ENCODE measurements at regions not wholly inside any gene's neighbourhood (a gene's known extent, or its start where the extent isn't known, plus 50 kb on each side); places are given as distances from the start of the nearest gene placed in this dataset.

GRCh38 chr9:119688547-119688946, 319.3 kb upstream of the BRINP1 start:
- no peaks in the 10 kb centered on the region for H3K4me1 Mint-ChIP-seq
- Histone ChIP-seq H3K36me3 (replicated peaks in 1 of 2; ENCODE audit: control extremely low read depth in 1 of 2, control insufficient read depth in 1 of 2, extremely low read depth in 1 of 2, insufficient read depth in 2 of 2, low read length in 1 of 2) (no peaks in the 10 kb centered on the region), H3K4me3 (ENCODE audit: control extremely low read depth in 1 of 5, extremely low read depth in 1 of 5, insufficient read depth in 1 of 5, low read depth in 2 of 5, low read length in 4 of 5) (no peak overlapping the region), H3K4me2 (replicated peaks; ENCODE audit: low read depth, low read length, poor library complexity, severe bottlenecking) (no peak overlapping the region), H3K4me1 (ENCODE audit: control insufficient read depth in 2 of 2, insufficient read depth in 2 of 2, low read length in 2 of 2) (no peaks in the 10 kb centered on the region), H4K20me1 (ENCODE audit: control insufficient read depth, insufficient read depth, low read length, poor library complexity, severe bottlenecking) (no peaks in the 10 kb centered on the region), H3K27me3 (replicated peaks in 1 of 4; ENCODE audit: control extremely low read depth in 1 of 4, control insufficient read depth in 3 of 4, insufficient read depth in 4 of 4, low read length in 3 of 4) (no peaks in the 10 kb centered on the region), H3K27ac (ENCODE audit: low read length in 2 of 2) (no peak overlapping the region), H3K79me2 (ENCODE audit: control insufficient read depth, insufficient read depth, low read length) (no peaks in the 10 kb centered on the region), H2AFZ (ENCODE audit: insufficient read depth, low read depth, low read length, poor library complexity, severe bottlenecking) (no peak overlapping the region), H3K9me3 (ENCODE audit: control extremely low read depth in 1 of 3, control insufficient read depth in 2 of 3, insufficient read depth in 1 of 3, low read length in 2 of 3) (no peaks in the 10 kb centered on the region), H3K9ac (ENCODE audit: low read length) (no peak overlapping the region)
- CTCF ChIA-PET = no interaction called here
- intact Hi-C loops (cut with micrococcal nuclease) = no loop called here
- no peak for ATAC-seq (ENCODE audit: low read depth)
- no peak overlapping the region for H3K27ac Mint-ChIP-seq
- H3K4me3 Mint-ChIP-seq = no peak overlapping the region
- no CpG with 5 or more reads among the region's 3 CpGs for WGBS (ENCODE audit: insufficient coverage)
- H3K27me3 Mint-ChIP-seq = peaks cover 12% of the 10 kb centered on the region
- H3K9me3 Mint-ChIP-seq (ENCODE audit: insufficient read depth) = no peaks in the 10 kb centered on the region
- POLR2A ChIA-PET = no interaction called here
- TF ChIP-seq CTCF (IDR thresholded peaks at IDR 0.05) (no peak), EZH2 (IDR thresholded peaks at IDR 0.05; ENCODE audit: borderline replicate concordance, insufficient read depth, low read depth, low read length, poor library complexity, severe bottlenecking) (no peak)
- no peak for DNase-seq

GRCh38 chr9:119677811-119678505, 308.7 kb upstream of the BRINP1 start:
- Mint-ChIP-seq H3K9me3 (ENCODE audit: insufficient read depth) (no peaks in the 10 kb centered on the region), H3K4me3 (no peak overlapping the region), H3K27ac (no peak overlapping the region), H3K4me1 (no peaks in the 10 kb centered on the region), H3K27me3 (peaks cover 4% of the 10 kb centered on the region)
- H3K9ac ChIP-seq (ENCODE audit: low read length) = no peak overlapping the region
- ChIA-PET CTCF (no interaction called here), POLR2A (no interaction called here)
- H2AFZ ChIP-seq (ENCODE audit: insufficient read depth, low read depth, low read length, poor library complexity, severe bottlenecking) = no peak overlapping the region
- no peaks in the 10 kb centered on the region for H3K36me3 ChIP-seq (replicated peaks in 1 of 2; ENCODE audit: control extremely low read depth in 1 of 2, control insufficient read depth in 1 of 2, extremely low read depth in 1 of 2, insufficient read depth in 2 of 2, low read length in 1 of 2)
- ATAC-seq (ENCODE audit: low read depth) (no peak), DNase-seq (no peak)
- intact Hi-C loops (cut with micrococcal nuclease) = no loop called here
- TF ChIP-seq EZH2 (IDR thresholded peaks at IDR 0.05; ENCODE audit: borderline replicate concordance, insufficient read depth, low read depth, low read length, poor library complexity, severe bottlenecking) = no peak
- TF ChIP-seq CTCF (IDR thresholded peaks at IDR 0.05) = no peak
- H4K20me1 ChIP-seq (ENCODE audit: control insufficient read depth, insufficient read depth, low read length, poor library complexity, severe bottlenecking) = no peaks in the 10 kb centered on the region
- WGBS (ENCODE audit: insufficient coverage) = 66% methylated on average over 4 of the region's 7 CpGs
- H3K4me3 ChIP-seq (ENCODE audit: control extremely low read depth in 1 of 5, extremely low read depth in 1 of 5, insufficient read depth in 1 of 5, low read depth in 2 of 5, low read length in 4 of 5) = no peak overlapping the region
- H3K4me1 ChIP-seq (ENCODE audit: control insufficient read depth in 2 of 2, insufficient read depth in 2 of 2, low read length in 2 of 2) = no peaks in the 10 kb centered on the region
- no peak overlapping the region for H3K4me2 ChIP-seq (replicated peaks; ENCODE audit: low read depth, low read length, poor library complexity, severe bottlenecking)
- H3K79me2 ChIP-seq (ENCODE audit: control insufficient read depth, insufficient read depth, low read length) = no peaks in the 10 kb centered on the region
- H3K27me3 ChIP-seq (replicated peaks in 1 of 4; ENCODE audit: control extremely low read depth in 1 of 4, control insufficient read depth in 3 of 4, insufficient read depth in 4 of 4, low read length in 3 of 4) = peaks cover 0 to 5% (median 0%) of the 10 kb centered on the region in 4 experiments
- no peaks in the 10 kb centered on the region for H3K9me3 ChIP-seq (ENCODE audit: control extremely low read depth in 1 of 3, control insufficient read depth in 2 of 3, insufficient read depth in 1 of 3, low read length in 2 of 3)
- no peak overlapping the region for H3K27ac ChIP-seq (ENCODE audit: low read length in 2 of 2)
